Thymus (tissue), 11 donors: ENCODE measurements at regions not wholly inside any gene's neighbourhood (a gene's known extent, or its start where the extent isn't known, plus 50 kb on each side); places are given as distances from the start of the nearest gene placed in this dataset.

Experiments used
- DNase-seq, 9 donors: peaks; one replicate each; pipeline ENCODE4 v3.0.0-alpha.2; 2013; ENCODE audit warnings: low spot score in 9 of 9, low read depth in 6 of 9, missing footprints in 1 of 9
- H3K27ac ChIP-seq, 2 donors: one replicate each; pipeline ENCODE4 v1.5.1; 2013; ENCODE audit warnings: control low read depth in 1 of 2, low read depth in 1 of 2, low read length in 1 of 2, mild to moderate bottlenecking in 1 of 2, moderate library complexity in 1 of 2
- H3K27me3 ChIP-seq, 2 donors: one replicate each; pipeline ENCODE4 v1.5.1; 2013; ENCODE audit warnings: low read length in 1 of 2; ENCODE audit not compliant: control insufficient read depth in 2 of 2, insufficient read depth in 1 of 2
- H3K36me3 ChIP-seq, 2 donors: one replicate each; pipeline ENCODE4 v1.5.1; 2013; ENCODE audit warnings: low read length in 1 of 2, mild to moderate bottlenecking in 1 of 2, moderate library complexity in 1 of 2; ENCODE audit not compliant: control insufficient read depth in 2 of 2, insufficient read depth in 2 of 2
- H3K4me1 ChIP-seq, 2 donors: one replicate each; pipeline ENCODE4 v1.5.1; 2013; ENCODE audit warnings: low read length in 2 of 2; ENCODE audit not compliant: control insufficient read depth in 2 of 2, insufficient read depth in 2 of 2
- H3K4me3 ChIP-seq, 2 donors: one replicate each; pipeline ENCODE4 v1.5.1; 2013; ENCODE audit warnings: low read length in 2 of 2, control low read depth in 1 of 2, mild to moderate bottlenecking in 1 of 2
- H3K9me3 ChIP-seq, 2 donors: one replicate each; pipeline ENCODE4 v1.5.1; 2013; ENCODE audit warnings: low read length in 1 of 2, mild to moderate bottlenecking in 1 of 2; ENCODE audit not compliant: control insufficient read depth in 2 of 2, insufficient read depth in 1 of 2
- WGBS: extraction: QIAGEN DNeasy Blood & Tissue Kit; methylation state at CpG from one replicate; pipeline ENCODE4 v1.1.7; 2013; 5-methylcytosine and 5-hydroxymethylcytosine counted together
- donor health status: healthy.

DNA sequence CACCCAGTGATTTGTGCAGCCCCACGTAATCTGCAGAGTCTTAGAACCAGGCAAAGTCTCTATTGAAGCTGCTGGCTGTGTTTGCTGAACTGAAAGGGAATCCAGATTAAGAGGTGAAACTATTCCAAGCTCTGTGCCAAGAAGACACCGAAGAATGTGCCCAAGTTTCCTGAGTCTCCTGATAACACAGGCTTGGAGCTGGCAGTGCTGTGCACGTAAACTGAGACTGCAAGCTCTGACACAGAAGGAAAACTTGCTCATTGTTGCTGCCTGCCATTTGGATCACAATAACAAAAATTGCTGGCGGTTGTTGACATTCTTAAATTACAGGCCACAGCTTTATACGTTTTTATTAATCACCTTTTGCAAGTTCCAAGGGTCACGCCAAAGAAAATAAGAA, 60.2 kb upstream of the VCX3B start:
- no peaks in the 10 kb centered on the region for H3K9me3 ChIP-seq
- no peak for DNase-seq
- H3K36me3 ChIP-seq = no peaks in the 10 kb centered on the region
- no peaks in the 10 kb centered on the region for H3K4me1 ChIP-seq
- no peak overlapping the region for H3K27ac ChIP-seq
- H3K27me3 ChIP-seq = no peaks in the 10 kb centered on the region
- WGBS = 86% methylated on average over 6 of the region's 6 CpGs
- no peak overlapping the region for H3K4me3 ChIP-seq

GRCh38 chrX:8404926-8405325, 59.7 kb upstream of the VCX3B start:
- 88% methylated on average over 2 of the region's 2 CpGs for WGBS
- no peak overlapping the region for H3K4me3 ChIP-seq
- H3K36me3 ChIP-seq = no peaks in the 10 kb centered on the region
- no peaks in the 10 kb centered on the region for H3K4me1 ChIP-seq
- H3K9me3 ChIP-seq = no peaks in the 10 kb centered on the region
- no peak overlapping the region for H3K27ac ChIP-seq
- no peak for DNase-seq
- H3K27me3 ChIP-seq = no peaks in the 10 kb centered on the region

- WGBS = 31% methylated on average over 7 of the region's 7 CpGs
- H3K4me1 ChIP-seq = no peaks in the 10 kb centered on the region
These were observed 59.0 kb upstream of the VCX3B start for GRCh38 chrX:8405631-8406030.

GRCh38 chrX:8413279-8413678, 51.4 kb upstream of the VCX3B start:
- Histone ChIP-seq H3K36me3 (no peaks in the 10 kb centered on the region), H3K4me3 (no peak overlapping the region), H3K4me1 (no peaks in the 10 kb centered on the region), H3K27me3 (no peaks in the 10 kb centered on the region), H3K9me3 (no peaks in the 10 kb centered on the region), H3K27ac (no peak overlapping the region)
- 90% methylated on average over 2 of the region's 2 CpGs for WGBS
- DNase-seq = no peak

More at GRCh38 chrX:8405631-8406030, 59.0 kb upstream of the VCX3B start:
- H3K27ac ChIP-seq = no peak overlapping the region
- H3K9me3 ChIP-seq = no peaks in the 10 kb centered on the region
- H3K36me3 ChIP-seq = no peaks in the 10 kb centered on the region
- H3K27me3 ChIP-seq = no peaks in the 10 kb centered on the region
- no peak overlapping the region for H3K4me3 ChIP-seq
- no peak for DNase-seq
